Pancreas (tissue), 10 donors: ENCODE measurements at regions not wholly inside any gene's neighbourhood (a gene's known extent, or its start where the extent isn't known, plus 50 kb on each side); places are given as distances from the start of the nearest gene placed in this dataset.

ENCODE experiments used
- ATAC-seq, 4 donors: fragments of 200-7000 bp; cut with Tn5 transposase; one replicate each; pipeline versions ENCODE4 v1.8.0 to v1.9.1; 2020; ENCODE audit warnings: mild to moderate bottlenecking in 4 of 4, moderate library complexity in 4 of 4
- DNase-seq, 6 donors: peaks; one replicate each; pipeline ENCODE4 v3.0.0-alpha.2; 2020
- FAIRE-seq: peaks from 2 replicates; lab custom pipeline; 2012; peaks lifted over from hg19 to GRCh38; lab: Jason Lieb, UNC
- H3K27ac ChIP-seq, 4 donors: fragments of 200-600 bp; sonication (generic); 1 replicate in 3 of 4; 2 replicates in 1 of 4; pipeline versions ENCODE4 v1.5.0 to v1.8.0; 2020
- H3K27me3 ChIP-seq, 4 donors: fragments of 200-600 bp; one replicate each; pipeline ENCODE4 v1.8.0; 2021
- H3K36me3 ChIP-seq, 3 donors: fragments of 200-600 bp; sonication (generic) in 1 of 3; one replicate each; pipeline versions ENCODE4 v1.5.0 to v1.8.0; 2020 to 2021
- H3K4me1 ChIP-seq, 3 donors: fragments of 200-600 bp; one replicate each; pipeline ENCODE4 v1.8.0; 2021
- H3K4me3 ChIP-seq, 4 donors: fragments of 200-600 bp; sonication (generic) in 2 of 4; one replicate each; pipeline versions ENCODE4 v1.5.0 to v1.8.0; 2020 to 2021
- H3K9me3 ChIP-seq, 4 donors: fragments of 200-600 bp; one replicate each; pipeline ENCODE4 v1.8.0; 2021
- CTCF ChIP-seq, 4 donors: fragments of 200-600 bp; sonication (generic) in 3 of 4; IDR thresholded peaks; one replicate each; pipeline versions ENCODE4 v1.5.0 to v1.8.0; 2021; ENCODE audit warnings: antibody characterized with exemption in 4 of 4
- WGBS, 2 donors: extraction: QIAGEN DNeasy Blood & Tissue Kit; methylation state at CpG; one replicate each; pipeline ENCODE4 v1.1.7; 2013; 5-methylcytosine and 5-hydroxymethylcytosine counted together
- intact Hi-C, 3 donors: fragments of 100-400 bp; cut with DNase I; formaldehyde crosslinking; loops; one replicate each; pipeline versions ENCODE4 v1.11.1 to v1.14.2; 2022
- donor health status: healthy with polysubstance abuse.
- donor health status: DM: no; HTN: no; CAD: no; lungs with moderate emphysema.
- donor health status: DM: no; HTN: no; CAD: no.
- donor health status: control.
- donor health status: control.
- donor health status: Bipolar disorder and iron deficiency.
- donor health status: DM: yes; HTN: yes; CAD: no.
- donor health status: DM: no; HTN: no; CAD: no.
- donor health status: DM: no; HTN: no; CAD: no.
- donor health status: DM: yes; HTN: yes; CAD: no.

- 56 to 58% methylated on average over 1 of the region's 1 CpG for WGBS, 2 donors
- intact Hi-C loops, result no loop called here
These were observed 584.3 kb downstream of the ADCYAP1 start for GRCh38 chr18:1488957-1489356.

GRCh38 chr18:1495387-1495786 lies 590.7 kb downstream of the ADCYAP1 start:
- no peak for TF ChIP-seq CTCF (IDR thresholded peaks at IDR 0.05)
- no peak overlapping the region for H3K4me3 ChIP-seq
- FAIRE-seq (no peak), DNase-seq (no peak), ATAC-seq (no peak)
- H3K27ac ChIP-seq, result no peak overlapping the region
- H3K9me3 ChIP-seq, result no peaks in the 10 kb centered on the region
- H3K4me1 ChIP-seq, result no peaks in the 10 kb centered on the region
- 86 to 95% methylated on average over 2 of the region's 2 CpGs for WGBS, 2 donors
- H3K36me3 ChIP-seq, result no peaks in the 10 kb centered on the region
- intact Hi-C loops, result no loop called here
- no peaks in the 10 kb centered on the region for H3K27me3 ChIP-seq

More at GRCh38 chr18:1488957-1489356, 584.3 kb downstream of the ADCYAP1 start:
- H3K27ac ChIP-seq, result no peak overlapping the region
- TF ChIP-seq CTCF (IDR thresholded peaks at IDR 0.05), result no peak
- H3K9me3 ChIP-seq, result no peaks in the 10 kb centered on the region
- FAIRE-seq (no peak), ATAC-seq (no peak), DNase-seq (no peak)
- no peaks in the 10 kb centered on the region for H3K4me1 ChIP-seq
- no peak overlapping the region for H3K4me3 ChIP-seq
- no peaks in the 10 kb centered on the region for H3K27me3 ChIP-seq
- no peaks in the 10 kb centered on the region for H3K36me3 ChIP-seq

GRCh38 chr18:1496096-1496495 lies 591.4 kb downstream of the ADCYAP1 start:
- intact Hi-C loops, result no loop called here
- no peaks in the 10 kb centered on the region for H3K27me3 ChIP-seq
- H3K9me3 ChIP-seq, result no peaks in the 10 kb centered on the region
- H3K27ac ChIP-seq, result no peak overlapping the region
- no peak for TF ChIP-seq CTCF (IDR thresholded peaks at IDR 0.05)
- DNase-seq, result no peak
- 68 to 76% methylated on average over 4 of the region's 4 CpGs for WGBS, 2 donors
- no peak overlapping the region for H3K4me3 ChIP-seq
- no peaks in the 10 kb centered on the region for H3K4me1 ChIP-seq
- no peak for ATAC-seq
- H3K36me3 ChIP-seq, result no peaks in the 10 kb centered on the region
- FAIRE-seq, result no peak

GRCh38 chr18:1498216-1498615 lies 593.5 kb downstream of the ADCYAP1 start:
- intact Hi-C loops, result no loop called here
- no peak for FAIRE-seq
- WGBS, 2 donors, result 32 to 39% methylated on average over 1 of the region's 1 CpG
- TF ChIP-seq CTCF (IDR thresholded peaks at IDR 0.05), result no peak
- Histone ChIP-seq H3K27me3 (no peaks in the 10 kb centered on the region), H3K27ac (no peak overlapping the region), H3K4me3 (no peak overlapping the region), H3K36me3 (no peaks in the 10 kb centered on the region), H3K4me1 (no peaks in the 10 kb centered on the region), H3K9me3 (no peaks in the 10 kb centered on the region)
- no peak for DNase-seq
- ATAC-seq, result no peak

- FAIRE-seq (no peak), ATAC-seq (peak; percentile 38 to 59 (median 50)), DNase-seq (no peak)
- H3K9me3 ChIP-seq, result no peaks in the 10 kb centered on the region
- peak in 1 of 4 donors; percentile 14 for TF ChIP-seq CTCF (IDR thresholded peaks at IDR 0.05)
- no peaks in the 10 kb centered on the region for H3K27me3 ChIP-seq
- no peaks in the 10 kb centered on the region for H3K4me1 ChIP-seq
- no peak overlapping the region for H3K27ac ChIP-seq
- intact Hi-C loops, result no loop called here
- no peak overlapping the region for H3K4me3 ChIP-seq
- no peaks in the 10 kb centered on the region for H3K36me3 ChIP-seq
These were observed 594.6 kb downstream of the ADCYAP1 start for GRCh38 chr18:1499265-1499664.
